Left lung (tissue), 4 donors: ENCODE measurements at regions not wholly inside any gene's neighbourhood (a gene's known extent, or its start where the extent isn't known, plus 50 kb on each side); places are given as distances from the start of the nearest gene placed in this dataset.

Experiments used
- ATAC-seq: fragments of 200-7000 bp; cut with Tn5 transposase; one replicate; pipeline ENCODE4 v1.9.1; 2020; ENCODE audit warnings: moderate library complexity
- DNase-seq, 4 donors: peaks; one replicate each; pipeline ENCODE4 v3.0.0-alpha.2; 2013 to 2020
- H3K27ac ChIP-seq, 2 donors: fragments of 200-600 bp; sonication (generic) in 1 of 2; one replicate each; pipeline versions ENCODE4 v1.5.0 to v1.8.0; 2020 to 2021
- H3K27me3 ChIP-seq, 2 donors: fragments of 200-600 bp; sonication (generic) in 1 of 2; one replicate each; pipeline versions ENCODE4 v1.5.0 to v1.8.0; 2020 to 2021
- H3K36me3 ChIP-seq, 2 donors: fragments of 200-600 bp; sonication (generic) in 1 of 2; one replicate each; pipeline versions ENCODE4 v1.5.0 to v1.8.0; 2020 to 2021
- H3K4me1 ChIP-seq, 2 donors: fragments of 200-600 bp; one replicate each; pipeline ENCODE4 v1.8.0; 2021
- H3K4me3 ChIP-seq, 2 donors: fragments of 200-600 bp; sonication (generic) in 1 of 2; one replicate each; pipeline versions ENCODE4 v1.5.0 to v1.8.0; 2020 to 2021; ENCODE audit warnings: mild to moderate bottlenecking in 1 of 2
- H3K9me3 ChIP-seq, 2 donors: fragments of 200-600 bp; sonication (generic) in 1 of 2; one replicate each; pipeline versions ENCODE4 v1.5.0 to v1.8.0; 2020 to 2021
- intact Hi-C, 2 donors: fragments of 100-400 bp; cut with DNase I; formaldehyde crosslinking; loops; one replicate each; pipeline versions ENCODE4 v1.11.2 to v1.14.2; 2022
- TF ChIP-seq, protein P1 (sequence below), 2 donors: fragments of 200-600 bp; sonication (generic) in 1 of 2; IDR thresholded peaks; one replicate each; pipeline versions ENCODE4 v1.5.0 to v1.8.0; 2021; ENCODE audit warnings: antibody characterized with exemption in 2 of 2
- donor health status: DM: no; HTN: yes; CAD: no.
- donor health status: DM: no; HTN: no; CAD: no.

DNA sequence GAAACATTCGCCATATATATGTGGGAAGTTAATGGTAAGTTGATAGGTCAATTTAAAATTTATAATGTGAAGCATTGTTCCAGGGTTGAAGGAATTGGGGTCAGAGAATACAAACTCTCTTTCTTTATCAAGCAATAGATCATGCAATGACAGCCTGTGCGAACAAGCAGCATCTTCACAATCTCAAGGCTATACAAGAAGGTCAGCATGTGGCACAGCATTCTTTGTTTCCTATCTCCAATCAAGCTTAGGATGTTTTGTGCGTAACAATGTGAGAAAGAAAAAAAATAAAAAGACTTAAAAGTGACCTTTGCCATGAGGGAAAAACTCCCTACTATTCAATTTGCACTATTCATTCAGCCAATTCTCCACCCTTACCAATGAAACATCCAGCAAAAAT is 288.1 kb upstream of the NECTIN3 start:
- intact Hi-C loops, result no loop called here
- no peak for ATAC-seq
- Histone ChIP-seq H3K9me3 (peaks cover 0 to 7% of the 10 kb centered on the region in 2 donors), H3K36me3 (no peaks in the 10 kb centered on the region), H3K27me3 (no peaks in the 10 kb centered on the region), H3K4me1 (no peaks in the 10 kb centered on the region), H3K27ac (no peak overlapping the region), H3K4me3 (no peak overlapping the region)
- no peak for DNase-seq
- TF ChIP-seq, protein P1, sequence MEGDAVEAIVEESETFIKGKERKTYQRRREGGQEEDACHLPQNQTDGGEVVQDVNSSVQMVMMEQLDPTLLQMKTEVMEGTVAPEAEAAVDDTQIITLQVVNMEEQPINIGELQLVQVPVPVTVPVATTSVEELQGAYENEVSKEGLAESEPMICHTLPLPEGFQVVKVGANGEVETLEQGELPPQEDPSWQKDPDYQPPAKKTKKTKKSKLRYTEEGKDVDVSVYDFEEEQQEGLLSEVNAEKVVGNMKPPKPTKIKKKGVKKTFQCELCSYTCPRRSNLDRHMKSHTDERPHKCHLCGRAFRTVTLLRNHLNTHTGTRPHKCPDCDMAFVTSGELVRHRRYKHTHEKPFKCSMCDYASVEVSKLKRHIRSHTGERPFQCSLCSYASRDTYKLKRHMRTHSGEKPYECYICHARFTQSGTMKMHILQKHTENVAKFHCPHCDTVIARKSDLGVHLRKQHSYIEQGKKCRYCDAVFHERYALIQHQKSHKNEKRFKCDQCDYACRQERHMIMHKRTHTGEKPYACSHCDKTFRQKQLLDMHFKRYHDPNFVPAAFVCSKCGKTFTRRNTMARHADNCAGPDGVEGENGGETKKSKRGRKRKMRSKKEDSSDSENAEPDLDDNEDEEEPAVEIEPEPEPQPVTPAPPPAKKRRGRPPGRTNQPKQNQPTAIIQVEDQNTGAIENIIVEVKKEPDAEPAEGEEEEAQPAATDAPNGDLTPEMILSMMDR (IDR thresholded peaks at IDR 0.05), result no peak

DNA sequence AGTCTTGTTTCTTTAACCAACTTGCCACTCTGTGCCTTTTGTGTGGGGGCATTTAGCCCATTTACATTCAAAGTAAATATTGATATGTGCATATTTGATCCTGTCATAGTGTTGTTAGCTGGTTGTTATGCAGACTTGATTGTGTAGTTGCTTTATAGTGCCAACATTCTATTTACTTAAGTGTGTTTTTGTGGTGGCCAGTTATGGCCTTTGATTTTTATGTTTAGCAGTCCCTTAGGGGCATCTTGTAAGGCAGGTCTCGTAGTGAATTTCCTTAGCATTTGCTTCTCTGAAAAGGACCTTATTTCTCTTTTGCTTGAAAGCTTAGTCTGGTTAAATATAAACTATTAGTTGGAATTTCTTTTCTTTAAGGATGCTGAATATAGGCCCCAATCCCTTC is 282.8 kb upstream of the NECTIN3 start:
- no peaks in the 10 kb centered on the region for H3K27me3 ChIP-seq
- no peaks in the 10 kb centered on the region for H3K4me1 ChIP-seq
- H3K27ac ChIP-seq, result no peak overlapping the region
- DNase-seq, result no peak
- intact Hi-C loops, result no loop called here
- TF ChIP-seq, protein P1 (IDR thresholded peaks at IDR 0.05), result no peak
- no peak for ATAC-seq
- no peak overlapping the region for H3K4me3 ChIP-seq
- H3K9me3 ChIP-seq, result peaks cover 0 to 7% of the 10 kb centered on the region in 2 donors
- H3K36me3 ChIP-seq, result no peaks in the 10 kb centered on the region

DNA sequence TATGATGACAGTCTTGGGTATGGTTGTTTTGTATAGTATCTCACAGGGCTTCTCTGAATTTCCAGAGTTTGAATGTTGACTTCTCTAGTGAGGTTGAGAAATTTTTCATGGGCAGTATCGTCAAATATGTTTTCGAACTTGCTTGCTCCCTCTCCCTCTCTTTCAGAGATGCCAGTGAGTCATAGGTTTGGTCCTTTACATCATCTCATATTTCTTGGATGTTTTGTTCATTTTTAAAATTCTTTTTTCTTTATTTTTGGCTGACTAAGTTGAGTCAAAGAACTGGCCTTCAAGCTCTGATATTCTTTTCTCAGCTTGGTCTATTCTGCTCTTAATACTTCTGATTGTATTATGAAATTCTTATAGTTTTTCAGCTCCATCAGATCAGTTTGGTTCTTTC is 282.3 kb upstream of the NECTIN3 start:
- Histone ChIP-seq H3K27ac (no peak overlapping the region), H3K9me3 (peaks cover 0 to 7% of the 10 kb centered on the region in 2 donors), H3K4me3 (no peak overlapping the region), H3K27me3 (no peaks in the 10 kb centered on the region), H3K36me3 (no peaks in the 10 kb centered on the region), H3K4me1 (no peaks in the 10 kb centered on the region)
- DNase-seq, result no peak
- TF ChIP-seq, protein P1 (IDR thresholded peaks at IDR 0.05), result no peak
- ATAC-seq, result no peak
- intact Hi-C loops, result no loop called here

DNA sequence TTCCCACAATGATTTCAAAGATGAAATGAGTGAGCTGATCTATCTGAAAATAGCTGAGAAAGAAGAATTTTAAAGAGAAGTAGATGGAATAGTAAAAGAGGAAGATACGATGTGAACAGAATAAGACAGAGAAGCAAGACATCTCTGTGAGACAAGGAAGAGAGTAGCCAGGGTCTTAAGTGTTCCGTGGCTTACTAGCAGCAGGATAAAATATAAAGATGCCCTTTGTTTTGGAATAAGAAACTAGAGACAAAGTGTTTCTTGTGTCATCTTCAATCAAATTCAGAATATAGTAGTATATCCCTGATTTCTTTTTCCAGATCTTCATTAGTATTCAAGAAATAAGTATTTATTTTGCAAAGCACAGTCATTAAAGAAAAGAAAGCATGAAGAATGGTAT is 281.0 kb upstream of the NECTIN3 start:
- Histone ChIP-seq H3K4me3 (no peak overlapping the region), H3K27me3 (no peaks in the 10 kb centered on the region), H3K9me3 (peaks cover 0 to 7% of the 10 kb centered on the region in 2 donors), H3K4me1 (no peaks in the 10 kb centered on the region), H3K27ac (no peak overlapping the region), H3K36me3 (no peaks in the 10 kb centered on the region)
- ATAC-seq (no peak), DNase-seq (no peak)
- TF ChIP-seq, protein P1 (IDR thresholded peaks at IDR 0.05), result no peak
- intact Hi-C loops, result no loop called here

DNA sequence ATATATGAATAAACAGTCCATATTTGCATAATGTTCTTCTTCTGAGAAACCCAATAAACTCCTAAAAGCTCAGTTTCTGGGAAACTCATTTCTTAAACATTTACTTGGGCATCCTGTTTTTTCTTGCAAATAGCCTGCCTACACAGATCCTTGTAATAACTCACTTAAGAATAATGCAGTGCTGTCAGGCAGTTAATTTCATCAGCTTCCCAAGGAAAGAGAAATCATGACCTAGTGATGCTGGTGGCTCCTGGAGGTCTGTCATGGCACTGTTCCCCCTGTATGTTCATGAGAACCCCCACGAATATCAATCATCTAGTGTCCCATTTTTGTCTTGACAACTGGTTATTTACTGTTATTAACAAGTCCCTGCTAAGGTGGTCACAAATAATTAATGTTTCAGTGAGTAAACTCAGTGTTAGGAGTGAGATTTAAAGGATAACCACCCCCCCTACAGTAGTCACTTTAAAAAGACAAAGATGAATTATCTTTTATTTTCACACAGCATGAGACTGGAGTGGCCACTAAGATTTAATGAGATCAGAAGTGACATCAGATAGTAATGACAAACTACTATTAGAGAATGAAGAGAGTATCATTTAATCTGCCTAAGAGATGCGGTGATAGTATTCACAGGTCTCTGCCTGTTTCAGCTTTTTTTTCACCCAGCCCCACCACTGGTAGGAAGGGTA is 279.5 kb upstream of the NECTIN3 start:
- no peaks in the 10 kb centered on the region for H3K4me1 ChIP-seq
- TF ChIP-seq, protein P1 (IDR thresholded peaks at IDR 0.05), result no peak
- no peaks in the 10 kb centered on the region for H3K27me3 ChIP-seq
- no peak overlapping the region for H3K27ac ChIP-seq
- H3K4me3 ChIP-seq, result no peak overlapping the region
- H3K9me3 ChIP-seq, result no peaks in the 10 kb centered on the region
- intact Hi-C loops, result no loop called here
- DNase-seq (no peak), ATAC-seq (no peak)
- H3K36me3 ChIP-seq, result no peaks in the 10 kb centered on the region
